22Rv1 (cell line): ENCODE measurements at regions not wholly inside any gene's neighbourhood (a gene's known extent, or its start where the extent isn't known, plus 50 kb on each side); places are given as distances from the start of the nearest gene placed in this dataset.

Source experiments
- CTCF ChIP-seq: fragments of 450-650 bp; IDR thresholded peaks from 2 replicates; pipeline ENCODE4 v1.5.1; 2017; ENCODE audit warnings: mild to moderate bottlenecking
- ZFX ChIP-seq: fragments of 450-650 bp; IDR thresholded peaks from 2 replicates; pipeline ENCODE4 v1.6.1; 2017; ENCODE audit warnings: antibody characterized with exemption, borderline replicate concordance

- TF ChIP-seq CTCF (no peak), ZFX (no peak)
These were observed 476.1 kb downstream of the TDRD3 start for GRCh38 chr13:60873116-60873515.
